Non-pigmented ciliary epithelial cell (primary cell): ENCODE measurements at regions not wholly inside any gene's neighbourhood (a gene's known extent, or its start where the extent isn't known, plus 50 kb on each side); places are given as distances from the start of the nearest gene placed in this dataset.
"Not testable (repeated sequence)": the region's sequence is repeated elsewhere in the genome, so short reads cannot be mapped to it uniquely, and the experiment has no call there.

Experiments
- DNase-seq: peaks from one replicate; pipeline ENCODE4 v3.0.0-alpha.2; 2010; ENCODE audit warnings: low read depth

- no peak for DNase-seq
Observed at GRCh38 chr14:85009506-85009905, 520.4 kb upstream of the FLRT2 start.

- DNase-seq = no peak
Observed at GRCh38 chr14:85010186-85010585, 519.8 kb upstream of the FLRT2 start.

DNA sequence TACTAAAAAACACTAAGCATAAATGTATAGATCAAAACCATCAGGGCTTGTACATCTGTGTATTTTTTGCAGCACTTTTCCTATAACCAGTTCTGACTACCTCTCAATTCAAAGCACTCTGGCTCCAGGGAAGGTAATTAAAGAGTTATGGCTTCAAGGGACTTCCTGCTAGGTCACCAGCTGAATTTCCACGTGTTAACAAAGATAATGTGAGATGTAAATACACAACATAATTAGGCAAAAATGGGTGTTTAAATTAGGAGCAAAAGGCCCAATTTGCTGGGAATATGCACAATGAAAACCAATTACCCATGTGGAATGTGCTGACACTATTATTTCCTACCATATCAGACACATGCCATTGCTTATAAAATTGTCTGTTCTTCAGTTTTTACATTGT, 513.4 kb upstream of the FLRT2 start:
- no peak for DNase-seq

GRCh38 chr14:85023866-85024265, 506.1 kb upstream of the FLRT2 start:
- DNase-seq = not testable (repeated sequence)

DNA sequence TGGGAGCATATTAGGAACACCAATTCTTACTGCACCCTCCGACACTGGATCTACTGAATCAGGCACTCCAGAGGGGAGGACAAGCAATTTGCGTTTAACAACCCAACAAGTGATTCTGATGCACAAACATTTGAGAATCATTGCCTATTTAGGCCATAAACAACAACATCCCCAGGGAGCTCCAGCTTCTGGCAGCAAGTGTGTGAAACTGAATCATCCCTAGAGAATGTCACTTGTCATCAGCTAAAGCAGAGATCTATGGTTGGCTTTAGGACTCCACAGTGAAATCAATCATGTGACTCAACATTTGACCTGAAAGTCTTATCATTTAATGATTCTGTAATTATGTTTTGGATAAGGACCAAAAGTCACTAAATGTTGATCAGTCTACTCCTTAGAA, 505.0 kb upstream of the FLRT2 start:
- no peak for DNase-seq

DNA sequence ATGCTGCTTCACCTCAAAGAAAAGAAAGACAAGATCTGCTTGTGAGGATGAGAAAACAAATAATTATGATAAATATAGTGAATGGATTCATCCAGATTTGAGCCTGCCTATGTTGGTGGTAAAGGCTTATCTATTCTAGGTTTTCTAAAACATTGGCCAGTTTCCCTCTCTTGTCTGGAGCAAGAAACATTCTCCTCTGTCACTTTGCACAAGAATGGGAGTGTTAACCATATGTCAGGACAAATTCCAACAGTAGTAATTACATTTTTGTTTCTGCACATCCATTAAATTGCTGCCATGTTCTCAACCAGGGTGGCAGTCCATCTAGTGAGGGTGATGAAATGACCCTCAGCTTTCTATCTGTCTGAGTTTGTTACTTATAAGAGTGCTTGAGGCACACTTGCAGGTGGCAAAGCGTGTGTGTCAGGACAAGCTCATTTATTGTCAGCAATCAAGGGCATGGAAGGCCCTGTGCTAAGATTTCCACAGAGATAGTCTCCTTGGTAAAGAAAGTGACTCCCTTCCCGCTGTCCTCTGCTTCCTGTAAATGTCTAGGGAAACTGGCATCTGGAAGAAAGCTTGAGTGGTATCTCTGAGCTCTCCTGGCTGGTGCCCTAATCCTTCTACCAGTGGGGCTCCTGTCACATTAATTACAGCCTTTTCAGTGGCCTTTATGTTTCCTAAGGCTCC, 502.1 kb upstream of the FLRT2 start:
- DNase-seq = no peak

DNA sequence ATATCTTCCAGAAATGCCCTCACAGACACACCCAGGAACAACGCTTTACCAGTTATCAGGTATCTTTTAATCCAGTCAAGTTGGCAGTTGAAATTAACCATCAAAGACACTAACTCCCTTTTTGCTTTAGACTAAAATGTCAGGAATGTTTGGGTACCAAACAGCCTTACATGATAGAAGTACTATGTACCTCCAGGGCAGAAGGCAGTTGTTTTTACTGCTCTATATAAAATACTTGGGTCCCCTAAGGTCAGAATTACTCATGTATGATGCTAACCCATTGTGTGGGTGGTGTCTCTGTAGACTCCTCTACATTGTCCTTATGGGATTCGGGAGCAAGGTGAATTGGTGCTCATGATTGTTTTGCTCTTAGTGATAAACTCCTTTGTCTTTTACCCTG, 492.5 kb upstream of the FLRT2 start:
- no peak for DNase-seq

DNA sequence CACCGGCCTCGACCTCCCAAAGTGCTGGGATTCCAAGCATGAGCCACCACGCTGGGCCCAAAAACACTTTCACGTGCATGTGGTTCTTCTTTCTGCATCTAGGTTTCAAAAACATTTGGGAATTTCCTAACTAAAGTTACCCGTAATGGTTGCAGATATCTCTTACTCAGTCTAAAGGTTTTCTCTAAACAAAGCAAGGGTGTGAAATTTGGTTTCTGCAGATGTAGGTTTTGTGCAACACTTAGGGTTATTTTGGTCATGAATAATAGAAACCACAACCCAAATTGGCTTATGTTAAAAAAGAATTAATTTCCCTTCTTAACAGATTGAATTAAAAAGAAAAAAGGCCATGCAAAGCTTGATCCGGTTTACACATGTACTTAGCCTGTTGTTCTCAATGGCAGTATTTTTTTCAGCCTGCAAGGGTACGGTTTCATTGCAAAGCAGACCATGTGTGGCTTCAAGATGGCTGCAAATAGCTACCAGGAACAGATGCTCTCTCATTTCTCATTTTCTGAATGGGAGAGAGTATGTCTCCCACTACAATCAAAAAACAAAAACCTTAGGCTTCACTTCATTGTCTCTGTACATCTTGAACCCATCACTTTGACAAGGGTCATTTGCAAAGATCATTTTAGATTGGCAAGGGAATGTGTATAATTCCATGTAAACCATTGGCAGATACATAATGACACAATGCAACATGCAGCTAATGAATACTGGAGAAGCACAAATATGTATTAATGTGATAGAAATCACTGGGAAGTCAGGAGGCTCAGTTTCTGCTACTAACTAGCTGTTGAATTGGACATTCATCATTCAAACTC, 491.2 kb upstream of the FLRT2 start:
- DNase-seq = no peak

DNA sequence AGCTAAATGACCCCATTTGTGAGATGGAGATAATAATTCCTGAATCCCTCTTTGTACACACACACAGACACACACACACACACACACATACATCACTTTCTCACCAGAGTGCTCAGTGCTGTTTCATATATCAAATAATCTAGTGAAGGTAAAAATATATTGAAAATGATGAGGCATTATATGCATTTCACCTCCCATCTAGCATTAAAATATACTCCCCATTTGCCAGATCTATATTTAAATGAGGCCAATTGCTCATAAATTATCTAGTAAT, 490.7 kb upstream of the FLRT2 start:
- DNase-seq = no peak

DNA sequence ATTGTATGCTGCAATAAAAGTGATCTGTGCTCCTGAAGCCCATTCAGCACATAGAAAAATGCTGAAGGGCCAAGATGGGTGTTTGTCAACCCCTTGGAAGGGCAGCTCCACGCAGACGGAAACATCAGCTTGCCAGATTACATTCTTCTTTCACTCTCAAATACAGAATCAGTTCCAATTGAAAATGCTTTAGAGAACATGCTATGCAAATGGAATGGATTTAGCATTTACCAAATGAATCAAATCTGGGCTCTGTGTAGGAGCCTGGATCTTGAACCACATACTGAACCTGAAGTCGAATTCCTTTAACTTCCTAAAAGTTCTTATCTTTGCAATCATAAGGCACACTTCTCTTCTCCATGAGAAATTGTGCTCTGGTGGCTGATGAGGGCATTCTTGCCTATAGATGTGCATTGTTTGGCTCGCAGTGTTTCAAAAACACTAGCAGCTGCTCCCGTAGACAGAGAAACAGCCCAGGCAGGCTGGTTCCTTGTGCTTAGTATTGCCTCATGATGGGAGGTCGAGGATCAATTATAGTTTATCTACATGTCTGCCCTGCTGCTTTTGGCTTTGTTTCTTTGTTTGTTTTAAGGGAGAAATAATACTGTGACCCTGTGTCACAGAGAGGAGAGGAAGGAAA, 489.8 kb upstream of the FLRT2 start:
- no peak for DNase-seq

GRCh38 chr14:85041618-85042017, 488.3 kb upstream of the FLRT2 start:
- no peak for DNase-seq

- DNase-seq = no peak
Observed at GRCh38 chr14:85042301-85042700, 487.6 kb upstream of the FLRT2 start.

DNA sequence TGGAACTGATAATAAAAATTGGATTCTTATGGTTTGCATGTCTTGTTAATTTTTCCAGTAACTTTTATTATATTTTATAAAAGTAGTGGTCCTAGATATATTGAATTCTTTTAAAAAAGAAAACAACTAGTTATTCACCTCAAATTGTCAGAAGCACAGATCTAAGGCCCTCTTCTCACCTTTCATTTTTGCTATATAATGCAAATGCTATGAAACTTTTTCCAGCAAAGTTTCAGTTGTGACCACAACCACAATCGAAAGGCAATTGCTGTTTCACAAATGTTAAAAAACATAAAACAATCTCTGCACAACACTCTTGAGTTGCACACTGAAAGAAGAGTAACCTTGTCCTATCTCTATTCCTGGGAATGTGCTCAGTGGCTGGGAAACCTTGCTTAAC, 479.8 kb upstream of the FLRT2 start:
- DNase-seq = no peak

GRCh38 chr14:85052646-85053045, 477.3 kb upstream of the FLRT2 start:
- DNase-seq = no peak

DNA sequence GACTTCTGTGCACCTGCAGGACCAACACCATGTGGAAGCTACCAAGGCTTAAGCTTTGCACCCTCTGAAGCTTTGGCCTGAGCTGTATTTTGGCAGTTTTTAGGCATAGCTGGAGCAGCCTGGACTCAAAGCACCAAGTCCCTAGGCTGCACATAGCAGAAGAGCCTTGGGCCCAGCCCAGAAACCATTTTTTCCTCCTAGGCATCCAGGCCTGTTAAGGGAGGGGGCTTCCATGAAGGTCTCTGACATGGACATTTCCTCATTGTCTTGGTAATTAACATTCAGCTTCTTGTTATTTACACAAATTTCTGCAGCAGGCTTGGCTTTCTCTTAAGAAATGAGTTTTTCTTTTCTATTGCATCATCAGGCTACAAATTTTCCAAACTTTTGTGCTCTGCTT, 475.8 kb upstream of the FLRT2 start:
- DNase-seq = no peak

GRCh38 chr14:85056267-85056666, 473.7 kb upstream of the FLRT2 start:
- DNase-seq = no peak

DNA sequence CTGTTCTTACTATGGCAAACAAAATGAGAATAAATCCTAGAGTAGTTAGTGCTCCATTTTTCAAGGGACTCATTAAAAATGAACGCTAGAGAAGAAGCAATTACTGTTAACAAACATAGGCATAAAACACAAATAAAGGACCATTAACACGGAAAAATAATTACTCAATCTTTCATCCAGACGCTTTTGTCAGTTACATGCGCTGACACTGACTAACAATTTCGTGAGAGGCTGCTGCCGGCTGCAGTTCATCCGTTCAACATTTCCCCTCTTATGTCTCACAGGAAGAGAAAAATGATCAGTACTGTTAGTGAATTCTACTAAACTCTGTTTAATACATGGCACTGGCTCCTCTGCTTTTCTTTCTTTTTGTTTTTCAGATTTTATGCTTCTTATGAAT, 472.7 kb upstream of the FLRT2 start:
- DNase-seq = no peak

- DNase-seq = no peak
Observed at GRCh38 chr14:85058150-85058549, 471.8 kb upstream of the FLRT2 start.

- no peak for DNase-seq
Observed at GRCh38 chr14:85060121-85060520, 469.8 kb upstream of the FLRT2 start.

DNA sequence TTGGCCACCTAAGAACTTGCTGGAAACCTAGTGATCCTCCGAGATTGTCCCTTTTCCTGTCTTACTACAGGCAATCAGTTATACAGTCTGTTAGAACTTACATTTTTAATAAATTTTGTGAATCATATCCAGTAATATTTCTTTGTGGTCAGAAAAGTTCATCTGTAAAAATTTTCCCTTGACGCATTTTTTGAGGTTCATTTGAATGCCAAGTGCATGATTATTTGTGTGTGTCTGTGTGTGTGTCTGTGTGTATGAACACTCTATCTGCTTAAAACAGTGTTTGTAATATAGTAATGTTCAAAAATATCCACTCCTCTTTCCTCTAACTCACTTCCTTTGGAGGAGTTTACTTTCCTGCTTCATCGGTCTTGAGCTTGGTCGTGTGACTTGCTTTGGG, 468.7 kb upstream of the FLRT2 start:
- DNase-seq = no peak

GRCh38 chr14:85063747-85064146, 466.2 kb upstream of the FLRT2 start:
- DNase-seq = no peak

DNA sequence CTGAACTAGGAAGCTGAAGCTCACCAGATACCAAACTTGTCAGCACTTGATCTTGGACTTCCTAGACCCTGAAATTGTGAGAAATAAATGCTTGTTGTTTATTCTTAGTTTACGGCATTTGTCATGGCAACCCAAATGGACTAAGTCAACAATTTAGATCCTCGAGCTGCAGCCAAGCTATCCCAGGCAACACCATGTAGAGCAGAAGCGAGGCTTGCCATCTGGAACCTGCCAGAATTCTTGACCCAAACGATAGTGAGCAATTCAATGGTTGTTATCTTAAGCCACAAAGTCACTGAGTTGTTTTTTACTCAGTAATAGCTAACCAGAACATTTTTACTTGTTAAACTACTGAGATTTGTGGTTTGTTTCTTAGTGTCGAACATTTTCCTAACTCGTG, 458.5 kb upstream of the FLRT2 start:
- DNase-seq = no peak

DNA sequence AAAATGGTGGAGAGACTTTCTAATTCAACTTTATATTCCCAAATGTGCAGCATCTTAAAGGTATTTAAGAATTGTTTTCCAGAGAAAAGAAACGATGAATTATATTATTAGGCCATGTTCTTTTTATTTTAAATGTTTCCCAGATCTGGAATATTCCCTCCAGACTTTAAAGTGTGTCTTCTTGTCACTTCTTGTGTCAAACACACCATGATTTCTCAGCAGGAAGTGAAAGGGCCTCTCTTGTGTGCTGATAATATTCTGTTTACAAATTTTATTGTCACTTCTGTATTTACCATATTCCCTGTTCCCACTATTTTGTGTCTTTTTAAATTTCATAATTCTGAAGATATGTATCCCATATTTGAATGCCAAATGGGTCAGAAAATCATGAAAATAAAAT, 455.0 kb upstream of the FLRT2 start:
- DNase-seq = no peak
